ENCODE measurements at regions not wholly inside any gene's neighbourhood (a gene's known extent, or its start where the extent isn't known, plus 50 kb on each side); places are given as distances from the start of the nearest gene placed in this dataset.
A peak's percentile ranks its signal among the peaks of the same experiment; 100 is the strongest.

DNA sequence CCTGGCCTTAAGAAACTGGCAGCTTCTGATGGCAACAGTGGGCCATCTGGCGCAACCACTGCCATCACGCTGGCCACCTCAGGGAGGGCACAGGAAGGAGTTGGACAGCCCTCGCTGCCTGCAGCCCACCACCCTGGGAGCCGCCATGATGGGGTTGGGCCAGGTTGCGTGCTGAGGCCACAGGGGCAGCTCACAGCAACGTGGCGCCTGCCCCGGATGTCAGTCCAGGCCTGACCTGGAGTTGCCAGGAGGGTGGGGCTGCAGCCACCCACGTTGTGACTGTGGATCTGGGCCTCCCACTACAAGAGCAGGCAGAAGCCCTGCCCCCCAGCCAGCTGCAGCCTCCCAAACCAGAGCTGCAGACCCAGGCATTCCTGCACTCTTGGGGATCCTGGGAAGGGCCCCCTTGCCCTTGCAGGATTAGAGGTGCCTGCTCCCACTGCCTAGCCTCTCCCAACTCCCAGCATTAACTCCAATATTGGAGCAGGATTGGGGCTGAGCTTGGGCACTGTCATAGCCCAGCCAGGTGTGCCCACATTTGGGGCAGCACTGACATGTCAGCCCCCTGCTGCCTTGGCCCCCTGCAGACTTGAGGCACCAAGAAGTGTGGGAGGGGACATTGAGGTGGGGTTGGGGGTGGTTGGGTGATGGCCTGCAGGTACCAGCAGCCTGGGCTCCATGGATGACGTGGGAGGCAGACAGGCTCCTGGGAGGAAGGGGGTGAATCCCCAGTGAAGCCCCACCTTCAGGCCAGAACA lies 468.9 kb upstream of the CCDC54 start:
- in situ Hi-C loops (cut with HindIII; ENCODE audit: low sequenced_read_pairs), result no loop called here
- DNase-seq (ENCODE audit: low read depth), result no peak
- TF ChIP-seq, protein P1, sequence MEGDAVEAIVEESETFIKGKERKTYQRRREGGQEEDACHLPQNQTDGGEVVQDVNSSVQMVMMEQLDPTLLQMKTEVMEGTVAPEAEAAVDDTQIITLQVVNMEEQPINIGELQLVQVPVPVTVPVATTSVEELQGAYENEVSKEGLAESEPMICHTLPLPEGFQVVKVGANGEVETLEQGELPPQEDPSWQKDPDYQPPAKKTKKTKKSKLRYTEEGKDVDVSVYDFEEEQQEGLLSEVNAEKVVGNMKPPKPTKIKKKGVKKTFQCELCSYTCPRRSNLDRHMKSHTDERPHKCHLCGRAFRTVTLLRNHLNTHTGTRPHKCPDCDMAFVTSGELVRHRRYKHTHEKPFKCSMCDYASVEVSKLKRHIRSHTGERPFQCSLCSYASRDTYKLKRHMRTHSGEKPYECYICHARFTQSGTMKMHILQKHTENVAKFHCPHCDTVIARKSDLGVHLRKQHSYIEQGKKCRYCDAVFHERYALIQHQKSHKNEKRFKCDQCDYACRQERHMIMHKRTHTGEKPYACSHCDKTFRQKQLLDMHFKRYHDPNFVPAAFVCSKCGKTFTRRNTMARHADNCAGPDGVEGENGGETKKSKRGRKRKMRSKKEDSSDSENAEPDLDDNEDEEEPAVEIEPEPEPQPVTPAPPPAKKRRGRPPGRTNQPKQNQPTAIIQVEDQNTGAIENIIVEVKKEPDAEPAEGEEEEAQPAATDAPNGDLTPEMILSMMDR (IDR thresholded peaks at IDR 0.05; ENCODE audit: low read depth, low read length, missing control alignments), result no peak
- H3K4me3 ChIP-seq (ENCODE audit: low read depth, low read length), result no peak overlapping the region

DNA sequence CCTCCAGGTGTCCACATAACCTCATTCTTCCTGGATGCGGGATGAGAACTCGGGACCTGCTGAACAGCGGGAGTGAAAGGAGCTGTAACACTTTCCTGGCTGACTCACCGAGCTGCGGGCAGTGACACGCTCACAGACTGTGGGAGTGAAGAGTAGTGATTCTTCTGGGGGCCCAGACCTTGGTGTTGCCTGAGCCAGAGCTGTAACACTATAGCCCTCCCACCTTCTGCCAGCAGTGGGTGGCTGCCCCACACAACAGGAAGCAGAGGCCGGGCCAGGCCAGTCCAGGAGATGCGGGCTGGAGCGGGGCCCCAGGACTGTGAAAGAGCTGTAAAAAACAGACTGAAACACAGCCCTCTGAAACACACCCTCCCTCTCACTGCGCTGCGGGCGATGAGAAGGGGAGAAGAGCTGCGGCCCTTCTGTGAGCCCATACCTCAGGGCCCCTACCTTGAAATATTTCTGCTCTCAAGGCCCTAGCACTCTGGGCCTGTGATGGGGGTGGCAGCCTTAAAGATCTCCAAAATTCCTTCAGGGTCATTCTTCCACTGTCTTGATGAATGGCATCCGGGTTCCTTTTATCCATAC lies 464.0 kb upstream of the CCDC54 start:
- TF ChIP-seq, protein P1 (IDR thresholded peaks at IDR 0.05; ENCODE audit: low read depth, low read length, missing control alignments), result no peak
- DNase-seq (ENCODE audit: low read depth), result peak; percentile 40
- in situ Hi-C loops (cut with HindIII; ENCODE audit: low sequenced_read_pairs), result no loop called here

DNA sequence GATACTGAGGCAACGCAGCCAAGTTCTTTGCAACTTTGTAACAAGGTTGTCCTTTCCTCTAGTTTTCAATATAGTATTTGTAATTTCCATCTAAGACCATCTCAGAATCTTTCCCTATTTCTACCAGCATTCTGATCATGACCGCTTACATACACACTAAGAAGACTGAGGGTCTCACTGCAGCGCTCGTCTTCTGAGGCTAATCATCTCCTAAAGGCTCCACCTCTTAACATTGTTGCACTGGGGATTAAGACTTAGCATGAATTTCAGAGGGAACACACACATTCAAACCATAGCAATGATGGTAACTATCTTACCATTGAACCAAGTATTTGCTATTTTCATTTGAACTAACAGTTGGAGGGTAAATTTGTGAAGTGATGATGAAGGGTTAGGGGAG lies 463.3 kb upstream of the CCDC54 start:
- in situ Hi-C loops (cut with HindIII; ENCODE audit: low sequenced_read_pairs), result no loop called here
- TF ChIP-seq, protein P1 (IDR thresholded peaks at IDR 0.05; ENCODE audit: low read depth, low read length, missing control alignments), result no peak
- no peak for DNase-seq (ENCODE audit: low read depth)
- no peak overlapping the region for H3K4me3 ChIP-seq (ENCODE audit: low read depth, low read length)

More for the DNA sequence above, 464.0 kb upstream of the CCDC54 start:
- H3K4me3 ChIP-seq (ENCODE audit: low read depth, low read length), result no peak overlapping the region

DNA sequence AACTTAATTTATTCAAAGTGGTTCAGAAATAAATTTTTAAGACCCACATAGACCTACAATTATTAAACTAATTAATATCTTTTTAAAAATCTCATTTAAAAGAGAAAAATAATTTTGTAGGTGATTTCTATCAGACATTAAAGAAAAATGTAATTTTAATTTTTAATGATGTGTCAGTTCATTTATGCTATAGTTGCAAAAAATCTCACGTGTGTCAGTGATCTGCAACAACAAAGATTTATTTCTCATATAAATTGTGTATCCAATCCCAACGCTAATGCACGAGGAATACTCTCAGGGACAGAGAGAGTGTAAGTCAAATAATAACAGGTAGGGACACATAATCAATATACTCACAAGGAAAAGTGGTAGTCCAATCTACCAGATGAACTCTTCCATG lies 456.6 kb upstream of the CCDC54 start:
- TF ChIP-seq, protein P1 (IDR thresholded peaks at IDR 0.05; ENCODE audit: low read depth, low read length, missing control alignments), result no peak
- in situ Hi-C loops (cut with HindIII; ENCODE audit: low sequenced_read_pairs), result no loop called here
- DNase-seq (ENCODE audit: low read depth), result no peak
- no peak overlapping the region for H3K4me3 ChIP-seq (ENCODE audit: low read depth, low read length)

DNA sequence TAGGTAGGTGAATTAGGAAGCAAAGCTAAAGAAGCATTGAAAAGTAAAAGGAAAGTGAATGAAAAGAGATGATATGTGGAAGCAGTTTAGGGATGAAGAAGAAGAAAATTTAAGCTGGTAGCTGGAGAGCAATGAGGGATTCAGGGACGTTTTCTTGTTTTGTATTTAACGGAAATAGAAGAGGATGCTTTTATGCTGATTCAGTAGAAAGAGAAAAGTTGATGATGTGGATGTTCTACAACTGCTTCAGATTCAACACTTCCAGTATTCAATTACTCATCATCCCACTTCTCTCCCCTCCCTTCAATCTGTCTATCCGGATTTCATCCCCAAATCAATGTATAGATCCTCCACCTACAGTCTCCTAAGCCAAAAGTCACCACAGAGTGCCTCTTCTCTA lies 448.2 kb upstream of the CCDC54 start:
- TF ChIP-seq, protein P1 (IDR thresholded peaks at IDR 0.05; ENCODE audit: low read depth, low read length, missing control alignments), result no peak
- in situ Hi-C loops (cut with HindIII; ENCODE audit: low sequenced_read_pairs), result no loop called here
- H3K4me3 ChIP-seq (ENCODE audit: low read depth, low read length), result no peak overlapping the region
- no peak for DNase-seq (ENCODE audit: low read depth)

DNA sequence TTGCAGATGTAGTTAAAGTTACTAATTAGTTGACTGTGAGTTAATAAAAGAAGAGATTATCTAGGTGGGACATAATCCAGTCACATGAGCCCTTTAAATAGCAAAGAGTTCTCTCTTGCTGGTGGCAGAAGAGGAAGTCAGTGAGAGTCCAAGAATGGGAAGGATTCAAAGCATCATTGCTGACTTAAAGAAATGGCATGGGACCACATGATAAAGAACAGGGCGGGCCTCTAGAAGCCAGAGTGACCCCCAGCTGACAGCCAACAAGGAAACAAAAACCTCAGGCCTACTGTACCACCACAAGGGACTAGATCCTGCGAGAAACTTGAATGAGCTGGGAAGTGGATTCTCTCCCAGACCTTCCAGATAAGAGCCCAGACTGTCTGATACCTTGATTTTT lies 447.2 kb upstream of the CCDC54 start:
- TF ChIP-seq, protein P1 (IDR thresholded peaks at IDR 0.05; ENCODE audit: low read depth, low read length, missing control alignments), result no peak
- in situ Hi-C loops (cut with HindIII; ENCODE audit: low sequenced_read_pairs), result no loop called here
- no peak overlapping the region for H3K4me3 ChIP-seq (ENCODE audit: low read depth, low read length)
- DNase-seq (ENCODE audit: low read depth), result no peak

Measured in astrocyte of the cerebellum (primary cell).